Astrocyte (in vitro differentiated cells and primary cell): ENCODE measurements at regions not wholly inside any gene's neighbourhood (a gene's known extent, or its start where the extent isn't known, plus 50 kb on each side); places are given as distances from the start of the nearest gene placed in this dataset.

Source experiments
- DNase-seq: peaks from one replicate; pipeline ENCODE4 v3.0.0-alpha.2; 2010; ENCODE audit warnings: low read depth
- FAIRE-seq: peaks from 2 replicates; lab custom pipeline; 2011; peaks lifted over from hg19 to GRCh38; lab: Jason Lieb, UNC
- H2AFZ ChIP-seq: 2 replicates; pipeline ENCODE4 v1.6.0; 2012; ENCODE audit warnings: low read depth, low read length, inconsistent platforms
- H3K27ac ChIP-seq: 2 replicates; pipeline ENCODE4 v1.5.1; 2011; ENCODE audit warnings: low read depth, low read length, inconsistent platforms
- H3K27me3 ChIP-seq: 2 replicates; pipeline ENCODE4 v1.6.0; 2011; ENCODE audit warnings: low read length, inconsistent platforms; ENCODE audit not compliant: insufficient read depth
- H3K36me3 ChIP-seq: 2 replicates; pipeline ENCODE4 v1.5.1; 2011; ENCODE audit warnings: low read length, inconsistent platforms; ENCODE audit not compliant: insufficient read depth
- H3K4me1 ChIP-seq: 2 replicates; pipeline ENCODE4 v1.5.1; 2011; ENCODE audit warnings: low read length, inconsistent platforms; ENCODE audit not compliant: insufficient read depth
- H3K4me2 ChIP-seq: 2 replicates; pipeline ENCODE4 v1.6.0; 2012; ENCODE audit warnings: low read length, inconsistent platforms
- H3K4me3 ChIP-seq: 2 replicates; pipeline ENCODE4 v1.5.1; 2011; ENCODE audit warnings: low read depth, mild to moderate bottlenecking, low read length, inconsistent platforms; ENCODE audit not compliant: insufficient read depth
- H3K79me2 ChIP-seq: 2 replicates; pipeline ENCODE4 v1.6.0; 2012; ENCODE audit warnings: mild to moderate bottlenecking, low read length, inconsistent platforms; ENCODE audit not compliant: insufficient read depth
- H3K9ac ChIP-seq: 2 replicates; pipeline ENCODE4 v1.6.0; 2012; ENCODE audit warnings: mild to moderate bottlenecking, low read length, inconsistent platforms
- H3K9me3 ChIP-seq: 2 replicates; pipeline ENCODE4 v1.5.1; 2012; ENCODE audit warnings: low read depth, mild to moderate bottlenecking, low read length, inconsistent platforms; ENCODE audit not compliant: insufficient read depth
- H4K20me1 ChIP-seq: 2 replicates; pipeline ENCODE4 v1.6.0; 2012; ENCODE audit warnings: low read length, inconsistent platforms; ENCODE audit not compliant: insufficient read depth
- H3K27ac Mint-ChIP-seq: one replicate; pipeline ENCODE4 v1.8.0; 2021; ENCODE audit warnings: mild to moderate bottlenecking, mixed read lengths; ENCODE audit not compliant: unreplicated experiment
- H3K27me3 Mint-ChIP-seq: one replicate; pipeline ENCODE4 v1.8.0; 2021; ENCODE audit warnings: low read depth, mixed read lengths; ENCODE audit not compliant: unreplicated experiment
- H3K36me3 Mint-ChIP-seq: one replicate; pipeline ENCODE4 v1.8.0; 2021; ENCODE audit warnings: low read depth, mixed read lengths; ENCODE audit not compliant: unreplicated experiment
- H3K4me1 Mint-ChIP-seq: one replicate; pipeline ENCODE4 v1.8.0; 2021; ENCODE audit warnings: low read depth, mixed read lengths; ENCODE audit not compliant: unreplicated experiment
- H3K4me3 Mint-ChIP-seq: one replicate; pipeline ENCODE4 v1.8.0; 2021; ENCODE audit warnings: mild to moderate bottlenecking, moderate library complexity, mixed read lengths; ENCODE audit not compliant: unreplicated experiment
- H3K9me3 Mint-ChIP-seq: one replicate; pipeline ENCODE4 v1.8.0; 2021; ENCODE audit warnings: mild to moderate bottlenecking, mixed read lengths; ENCODE audit not compliant: unreplicated experiment
- EZH2 ChIP-seq: IDR thresholded peaks from 2 replicates; pipeline ENCODE4 v1.6.1; 2012; ENCODE audit warnings: mild to moderate bottlenecking, low read length, inconsistent platforms; ENCODE audit not compliant: insufficient read depth
- TF ChIP-seq, protein P1 (sequence below): IDR thresholded peaks from 2 replicates; pipeline ENCODE4 v1.5.1; 2011; ENCODE audit warnings: low read depth, mild to moderate bottlenecking, inconsistent platforms, low read length, moderate library complexity; ENCODE audit not compliant: insufficient read depth

- no peak for TF ChIP-seq EZH2
- Histone ChIP-seq H3K9me3 (no peaks in the 10 kb centered on the region), H3K36me3 (no peaks in the 10 kb centered on the region), H3K79me2 (no peaks in the 10 kb centered on the region), H3K4me3 (no peak overlapping the region), H2AFZ (no peak overlapping the region), H3K4me2 (no peak overlapping the region), H4K20me1 (no peaks in the 10 kb centered on the region), H3K4me1 (no peaks in the 10 kb centered on the region), H3K27ac (no peak overlapping the region), H3K27me3 (no peaks in the 10 kb centered on the region), H3K9ac (no peak overlapping the region)
- no peak for FAIRE-seq
- no peak overlapping the region for H3K27ac Mint-ChIP-seq
- H3K9me3 Mint-ChIP-seq: peaks cover 6% of the 10 kb centered on the region
- H3K27me3 Mint-ChIP-seq: peaks cover 81% of the 10 kb centered on the region
- no peaks in the 10 kb centered on the region for H3K4me1 Mint-ChIP-seq
- no peak overlapping the region for H3K4me3 Mint-ChIP-seq
- DNase-seq: no peak
- no peaks in the 10 kb centered on the region for H3K36me3 Mint-ChIP-seq
These were observed 117.6 kb downstream of the ZNF280B start for GRCh38 chr22:22390989-22391388.

- Histone ChIP-seq H3K27ac (no peak overlapping the region), H3K9ac (no peak overlapping the region), H3K4me2 (no peak overlapping the region), H3K36me3 (no peaks in the 10 kb centered on the region), H3K4me1 (no peaks in the 10 kb centered on the region), H2AFZ (no peak overlapping the region), H3K27me3 (no peaks in the 10 kb centered on the region), H4K20me1 (no peaks in the 10 kb centered on the region), H3K9me3 (no peaks in the 10 kb centered on the region), H3K4me3 (no peak overlapping the region), H3K79me2 (no peaks in the 10 kb centered on the region)
- no peak for DNase-seq
- Mint-ChIP-seq H3K9me3 (peaks cover 5% of the 10 kb centered on the region), H3K36me3 (no peaks in the 10 kb centered on the region), H3K4me3 (no peak overlapping the region), H3K4me1 (no peaks in the 10 kb centered on the region), H3K27me3 (peaks cover 75% of the 10 kb centered on the region), H3K27ac (no peak overlapping the region)
- TF ChIP-seq EZH2: no peak
- no peak for FAIRE-seq
These were observed 117.0 kb downstream of the ZNF280B start for GRCh38 chr22:22391543-22391942.

DNA sequence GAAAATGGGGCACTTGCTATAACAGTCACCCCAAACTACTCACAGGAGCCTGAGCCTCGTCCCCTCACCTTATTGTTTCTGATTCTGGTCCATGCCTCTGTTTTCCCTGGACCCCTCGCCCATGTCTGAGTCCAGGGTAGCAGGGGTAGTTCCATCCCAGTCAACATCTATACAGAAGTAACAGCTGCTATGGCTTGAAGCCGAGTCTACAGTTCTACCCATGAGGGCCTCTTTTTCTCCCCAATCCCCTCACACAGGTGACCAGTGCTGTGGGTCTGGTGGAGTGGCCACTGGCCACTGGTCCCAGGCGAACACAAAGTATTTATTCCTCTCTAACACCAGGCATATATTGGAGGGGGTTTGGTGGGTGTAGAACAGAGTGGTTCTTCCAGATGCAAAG, 116.4 kb downstream of the ZNF280B start:
- Histone ChIP-seq H3K79me2 (no peaks in the 10 kb centered on the region), H3K4me3 (no peak overlapping the region), H3K9ac (no peak overlapping the region), H3K9me3 (no peaks in the 10 kb centered on the region), H3K27ac (no peak overlapping the region), H3K27me3 (no peaks in the 10 kb centered on the region), H2AFZ (no peak overlapping the region), H3K36me3 (no peaks in the 10 kb centered on the region), H3K4me1 (no peaks in the 10 kb centered on the region), H3K4me2 (no peak overlapping the region), H4K20me1 (no peaks in the 10 kb centered on the region)
- TF ChIP-seq, protein P1, sequence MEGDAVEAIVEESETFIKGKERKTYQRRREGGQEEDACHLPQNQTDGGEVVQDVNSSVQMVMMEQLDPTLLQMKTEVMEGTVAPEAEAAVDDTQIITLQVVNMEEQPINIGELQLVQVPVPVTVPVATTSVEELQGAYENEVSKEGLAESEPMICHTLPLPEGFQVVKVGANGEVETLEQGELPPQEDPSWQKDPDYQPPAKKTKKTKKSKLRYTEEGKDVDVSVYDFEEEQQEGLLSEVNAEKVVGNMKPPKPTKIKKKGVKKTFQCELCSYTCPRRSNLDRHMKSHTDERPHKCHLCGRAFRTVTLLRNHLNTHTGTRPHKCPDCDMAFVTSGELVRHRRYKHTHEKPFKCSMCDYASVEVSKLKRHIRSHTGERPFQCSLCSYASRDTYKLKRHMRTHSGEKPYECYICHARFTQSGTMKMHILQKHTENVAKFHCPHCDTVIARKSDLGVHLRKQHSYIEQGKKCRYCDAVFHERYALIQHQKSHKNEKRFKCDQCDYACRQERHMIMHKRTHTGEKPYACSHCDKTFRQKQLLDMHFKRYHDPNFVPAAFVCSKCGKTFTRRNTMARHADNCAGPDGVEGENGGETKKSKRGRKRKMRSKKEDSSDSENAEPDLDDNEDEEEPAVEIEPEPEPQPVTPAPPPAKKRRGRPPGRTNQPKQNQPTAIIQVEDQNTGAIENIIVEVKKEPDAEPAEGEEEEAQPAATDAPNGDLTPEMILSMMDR: no peak
- no peak for TF ChIP-seq EZH2
- Mint-ChIP-seq H3K27ac (no peak overlapping the region), H3K9me3 (peaks cover 5% of the 10 kb centered on the region), H3K36me3 (no peaks in the 10 kb centered on the region), H3K4me1 (no peaks in the 10 kb centered on the region), H3K4me3 (no peak overlapping the region), H3K27me3 (peaks cover 74% of the 10 kb centered on the region)
- DNase-seq (no peak), FAIRE-seq (no peak)
